Gastrocnemius medialis (tissue), 4 donors: ENCODE measurements at regions not wholly inside any gene's neighbourhood (a gene's known extent, or its start where the extent isn't known, plus 50 kb on each side); places are given as distances from the start of the nearest gene placed in this dataset.

ENCODE experiments used
- CTCF ChIP-seq, 5 experiments: fragments of 450-650 bp in 3 of 5; fragments of 200-600 bp in 2 of 5; sonication (generic) in 2 of 5; IDR thresholded peaks in 4 of 5; conservative IDR thresholded peaks in 1 of 5; 1 replicate in 4 of 5; 2 replicates in 1 of 5; pipeline ENCODE4 v1.5.1; 2016 to 2019; ENCODE audit warnings: antibody characterized with exemption in 5 of 5, mild to moderate bottlenecking in 3 of 5, moderate library complexity in 3 of 5
- POLR2A ChIP-seq, 2 donors: fragments of 450-650 bp; IDR thresholded peaks; one replicate each; pipeline ENCODE4 v1.6.1; 2017; ENCODE audit warnings: antibody characterized with exemption in 2 of 2, mild to moderate bottlenecking in 2 of 2, moderate library complexity in 2 of 2

- TF ChIP-seq CTCF (IDR thresholded peaks at IDR 0.05 in 4 of 5, conservative IDR thresholded peaks at IDR 0.05 in 1 of 5) (no peak), POLR2A (IDR thresholded peaks at IDR 0.05) (no peak)
These were observed 462.2 kb upstream of the NRP1 start for GRCh38 chr10:33796680-33797079.
